A549 (cell line): ENCODE measurements at regions not wholly inside any gene's neighbourhood (a gene's known extent, or its start where the extent isn't known, plus 50 kb on each side); places are given as distances from the start of the nearest gene placed in this dataset.

Experiments
- ATAC-seq, 2 experiments: fragments of 200-7000 bp in 1 of 2; fragments of >200 bp in 1 of 2; cut with Nextera tagmentation in 1 of 2; cut with Tn5 transposase in 1 of 2; 3 replicates each; pipeline versions ENCODE4 v1.8.0 to v1.9.1; 2018 to 2020; ENCODE audit warnings: mild to moderate bottlenecking in 1 of 2, moderate library complexity in 1 of 2
- CTCF ChIA-PET: fragments of 300-600 bp; sonication (Branson Sonifier 250); formaldehyde crosslinking; extraction: SDS; loops from one replicate; lab custom pipeline; 2021; ENCODE audit warnings: antibody characterized with exemption, inconsistent platforms; lab: Yijun Ruan, JAX
- POLR2A ChIA-PET: fragments of 350-600 bp; formaldehyde crosslinking; extraction: SDS; loops from one replicate; lab custom pipeline; 2021; ENCODE audit warnings: antibody characterized with exemption, inconsistent platforms; lab: Yijun Ruan, JAX
- DNase-seq, 2 experiments: peaks; one replicate each; pipeline versions ENCODE4 v3.0.0 to v3.0.0-alpha.2; 2011 to 2016; ENCODE audit warnings: low read depth in 1 of 2, low spot score in 1 of 2
- FAIRE-seq: peaks from 2 replicates; lab custom pipeline; 2011; peaks lifted over from hg19 to GRCh38; lab: Jason Lieb, UNC
- H3K27ac ChIP-seq, 2 experiments: fragments of >200 bp; sonication (Bioruptor Twin); formaldehyde crosslinking; 3 replicates each; pipeline ENCODE4 v1.5.1; 2016 to 2017
- H3K4me1 ChIP-seq: fragments of >200 bp; sonication (Bioruptor Twin); formaldehyde crosslinking; 3 replicates; pipeline ENCODE4 v1.6.1; 2016
- H3K4me2 ChIP-seq: fragments of >200 bp; sonication (Bioruptor Twin); formaldehyde crosslinking; 3 replicates; pipeline ENCODE4 v1.6.1; 2016
- H3K4me3 ChIP-seq: fragments of >200 bp; sonication (Bioruptor Twin); formaldehyde crosslinking; 3 replicates; pipeline ENCODE4 v1.5.1; 2016
- H3K9me3 ChIP-seq: fragments of >200 bp; sonication (Bioruptor Twin); formaldehyde crosslinking; 3 replicates; pipeline ENCODE4 v1.6.1; 2016
- BHLHE40 ChIP-seq: IDR thresholded peaks from 2 replicates; pipeline ENCODE4 v1.6.1; 2012; ENCODE audit warnings: low read depth, low read length, inconsistent platforms
- CBX8 ChIP-seq: fragments of 200-600 bp; sonication (generic); IDR thresholded peaks from 2 replicates; pipeline ENCODE4 v1.6.1; 2016
- CHD4 ChIP-seq: fragments of 200-600 bp; sonication (generic); IDR thresholded peaks from 2 replicates; pipeline ENCODE4 v1.6.1; 2016; ENCODE audit warnings: antibody characterized with exemption, mild to moderate bottlenecking, borderline replicate concordance
- EP300 ChIP-seq, 2 experiments: fragments of >200 bp; sonication (Bioruptor Twin); formaldehyde crosslinking; IDR thresholded peaks; 2 replicates in 1 of 2; 3 replicates in 1 of 2; pipeline ENCODE4 v1.6.1; 2016 to 2017
- ESRRA ChIP-seq: fragments of 150-350 bp; IDR thresholded peaks from 2 replicates; pipeline ENCODE4 v1.6.1; 2014; ENCODE audit warnings: mild to moderate bottlenecking, low read length, borderline replicate concordance
- FOSL2 ChIP-seq, 2 experiments: fragments of 450-650 bp in 1 of 2; fragments of >200 bp in 1 of 2; sonication (Bioruptor Twin) in 1 of 2; formaldehyde crosslinking; IDR thresholded peaks; 2 replicates each; pipeline versions ENCODE4 v1.5.0 to v1.6.1; 2016 to 2020; ENCODE audit warnings: mild to moderate bottlenecking in 1 of 2, moderate library complexity in 1 of 2
- FOXS1 ChIP-seq: fragments of 250-450 bp; sonication (Bioruptor Pico); IDR thresholded peaks from 2 replicates; pipeline ENCODE4 v1.5.0; 2020; ENCODE audit warnings: mild to moderate bottlenecking, moderate library complexity
- GATA3 ChIP-seq: IDR thresholded peaks from 2 replicates; pipeline ENCODE4 v1.6.1; 2012; ENCODE audit warnings: borderline replicate concordance
- HDAC2 ChIP-seq: fragments of 200-600 bp; sonication (generic); IDR thresholded peaks from 2 replicates; pipeline ENCODE4 v1.6.1; 2016
- HEYL ChIP-seq: fragments of 250-450 bp; sonication (Bioruptor Pico); IDR thresholded peaks from 2 replicates; pipeline ENCODE4 v1.8.0; 2021; ENCODE audit warnings: mild to moderate bottlenecking, moderate library complexity
- HOXB5 ChIP-seq: fragments of 250-450 bp; sonication (Bioruptor Pico); IDR thresholded peaks from 2 replicates; pipeline ENCODE4 v1.5.0; 2020; ENCODE audit warnings: mild to moderate bottlenecking, moderate library complexity
- JUNB ChIP-seq: fragments of >200 bp; sonication (Bioruptor Twin); formaldehyde crosslinking; IDR thresholded peaks from 2 replicates; pipeline ENCODE4 v1.6.1; 2016
- MAX ChIP-seq: IDR thresholded peaks from 2 replicates; pipeline ENCODE4 v1.6.1; 2012
- MAZ ChIP-seq: fragments of 150-350 bp; IDR thresholded peaks from 2 replicates; pipeline ENCODE4 v1.6.1; 2014; ENCODE audit warnings: antibody characterized with exemption, low read depth, low read length, borderline replicate concordance
- PHF8 ChIP-seq: fragments of 200-600 bp; sonication (generic); IDR thresholded peaks from 2 replicates; pipeline ENCODE4 v1.6.1; 2016; ENCODE audit warnings: low read depth, mild to moderate bottlenecking, antibody characterized with exemption, moderate library complexity, borderline replicate concordance
- POLR2A ChIP-seq: IDR thresholded peaks from 2 replicates; pipeline ENCODE4 v1.6.1; 2012; ENCODE audit warnings: mild to moderate bottlenecking, low read length
- POLR2AphosphoS2 ChIP-seq: conservative IDR thresholded peaks from 2 replicates; pipeline ENCODE4 v1.6.1; 2012; ENCODE audit warnings: low read length, improper control_type of control experiment, inconsistent platforms
- RARB ChIP-seq: fragments of 250-450 bp; sonication (Bioruptor Pico); IDR thresholded peaks from 2 replicates; pipeline ENCODE4 v1.8.0; 2021; ENCODE audit warnings: mild to moderate bottlenecking, moderate library complexity
- RCOR1 ChIP-seq: fragments of 150-350 bp; IDR thresholded peaks from 2 replicates; pipeline ENCODE4 v1.6.1; 2014; ENCODE audit warnings: antibody characterized with exemption, low read length, low read depth
- RFX5 ChIP-seq: fragments of 450-650 bp; IDR thresholded peaks from 2 replicates; pipeline ENCODE4 v1.7.1; 2014; ENCODE audit warnings: antibody characterized with exemption, mild to moderate bottlenecking, moderate library complexity
- TFCP2L1 ChIP-seq: fragments of 250-450 bp; sonication (Bioruptor Pico); IDR thresholded peaks from 2 replicates; pipeline ENCODE4 v1.5.0; 2021; ENCODE audit warnings: mild to moderate bottlenecking
- USF2 ChIP-seq: fragments of 450-650 bp; IDR thresholded peaks from 2 replicates; pipeline ENCODE4 v1.6.1; 2014; ENCODE audit warnings: antibody characterized with exemption
- ZC3H11A ChIP-seq: fragments of 450-650 bp; IDR thresholded peaks from 2 replicates; pipeline ENCODE4 v1.6.1; 2014; ENCODE audit warnings: antibody characterized with exemption, mild to moderate bottlenecking
- ZNF302 ChIP-seq: fragments of 250-450 bp; sonication (Bioruptor Pico); IDR thresholded peaks from 2 replicates; pipeline ENCODE4 v1.9.0; 2021; ENCODE audit warnings: inconsistent platforms, mild to moderate bottlenecking, moderate library complexity
- WGBS: methylation state at CpG from one replicate; pipeline ENCODE4 v1.1.6; 2017; ENCODE audit errors: missing lambda C conversion rate; 5-methylcytosine and 5-hydroxymethylcytosine counted together
- TF ChIP-seq, protein P1 (sequence below): fragments of 150-350 bp; IDR thresholded peaks from 2 replicates; pipeline ENCODE4 v1.6.1; 2014; ENCODE audit warnings: low read depth, mild to moderate bottlenecking, low read length

DNA sequence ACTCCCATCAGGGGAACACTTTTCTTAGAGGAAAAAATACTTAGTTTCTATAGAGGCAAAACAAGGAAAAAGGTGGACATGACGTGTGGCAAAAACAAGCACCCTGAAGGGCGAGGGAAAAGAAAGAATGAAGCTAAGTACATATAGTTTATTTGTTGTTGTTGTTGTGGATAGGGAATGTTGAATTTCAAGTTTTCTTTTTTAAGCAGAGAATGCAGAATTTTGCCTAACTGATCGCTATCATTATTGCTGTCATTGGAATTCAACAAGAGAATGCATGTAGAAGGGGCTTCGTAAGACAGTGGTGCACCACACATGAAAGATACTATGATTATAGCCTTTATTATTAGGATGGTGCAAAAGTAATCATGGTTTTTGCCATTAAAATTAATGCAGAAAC, 144.0 kb downstream of the LMO4 start:
- TF ChIP-seq EP300 (IDR thresholded peaks at IDR 0.05) = no peak
- TF ChIP-seq JUNB = no peak
- no peak for TF ChIP-seq MAX
- no peak for TF ChIP-seq ESRRA
- no peak for TF ChIP-seq RCOR1
- no peak for TF ChIP-seq MAZ
- no peak for TF ChIP-seq CHD4
- TF ChIP-seq USF2 = no peak
- TF ChIP-seq TFCP2L1 = no peak
- no peak for TF ChIP-seq HDAC2
- TF ChIP-seq POLR2A = no peak
- no peak for TF ChIP-seq HEYL (CRISPR knock-in tag)
- TF ChIP-seq CBX8 = no peak
- no peak for TF ChIP-seq RARB (CRISPR knock-in tag)
- TF ChIP-seq FOSL2 (IDR thresholded peaks at IDR 0.05) = no peak
- TF ChIP-seq FOSL2 (CRISPR knock-in tag; IDR thresholded peaks at IDR 0.05) = no peak
- TF ChIP-seq, all 56 proteins: peak for 0
- CTCF ChIA-PET = no interaction called here
- POLR2A ChIA-PET = no interaction called here
- Histone ChIP-seq H3K27ac (no peak overlapping the region), H3K4me3 (no peak overlapping the region), H3K4me1 (no peaks in the 10 kb centered on the region), H3K4me2 (no peak overlapping the region), H3K9me3 (no peaks in the 10 kb centered on the region)
- FAIRE-seq (no peak), ATAC-seq (no peak), DNase-seq (no peak)
- 82% methylated on average over 4 of the region's 4 CpGs for whole genome bisulfite sequencing

GRCh38 chr1:87473203-87473661, 144.6 kb downstream of the LMO4 start:
- ATAC-seq = no peak

GRCh38 chr1:87474098-87474497, 145.4 kb downstream of the LMO4 start:
- no peak for FAIRE-seq
- H3K27ac ChIP-seq = no peak overlapping the region
- POLR2A ChIA-PET = no interaction called here
- no peak for ATAC-seq
- 70% methylated on average over 5 of the region's 5 CpGs for WGBS
- CTCF ChIA-PET = no interaction called here
- TF ChIP-seq EP300 (IDR thresholded peaks at IDR 0.05) = no peak
- TF ChIP-seq RFX5 = no peak
- no peak for TF ChIP-seq ZNF302
- TF ChIP-seq HOXB5 (CRISPR knock-in tag) = no peak
- no peak for TF ChIP-seq RARB (CRISPR knock-in tag)
- no peak for TF ChIP-seq MAX
- no peak for TF ChIP-seq ZC3H11A
- TF ChIP-seq FOXS1 (CRISPR knock-in tag) = no peak
- TF ChIP-seq, all 56 proteins: peak for 0
- DNase-seq = no peak
- no peak overlapping the region for H3K4me3 ChIP-seq
- H3K9me3 ChIP-seq = no peaks in the 10 kb centered on the region
- H3K4me2 ChIP-seq = no peak overlapping the region
- no peaks in the 10 kb centered on the region for H3K4me1 ChIP-seq

More at GRCh38 chr1:87473203-87473661, 144.6 kb downstream of the LMO4 start:
- ChIA-PET CTCF (no interaction called here), POLR2A (no interaction called here)
- Histone ChIP-seq H3K27ac (no peak overlapping the region), H3K4me1 (no peaks in the 10 kb centered on the region), H3K9me3 (no peaks in the 10 kb centered on the region), H3K4me3 (no peak overlapping the region), H3K4me2 (no peak overlapping the region)
- DNase-seq (no peak), FAIRE-seq (no peak)
- 57% methylated on average over 2 of the region's 2 CpGs for WGBS
- TF ChIP-seq BHLHE40 (no peak), POLR2AphosphoS2 (no peak), PHF8 (no peak), ZC3H11A (no peak), GATA3 (peak; percentile 57; the same call in 1 of the 2 replicates), CBX8 (no peak), HOXB5 (CRISPR knock-in tag) (no peak)
- TF ChIP-seq, protein P1, sequence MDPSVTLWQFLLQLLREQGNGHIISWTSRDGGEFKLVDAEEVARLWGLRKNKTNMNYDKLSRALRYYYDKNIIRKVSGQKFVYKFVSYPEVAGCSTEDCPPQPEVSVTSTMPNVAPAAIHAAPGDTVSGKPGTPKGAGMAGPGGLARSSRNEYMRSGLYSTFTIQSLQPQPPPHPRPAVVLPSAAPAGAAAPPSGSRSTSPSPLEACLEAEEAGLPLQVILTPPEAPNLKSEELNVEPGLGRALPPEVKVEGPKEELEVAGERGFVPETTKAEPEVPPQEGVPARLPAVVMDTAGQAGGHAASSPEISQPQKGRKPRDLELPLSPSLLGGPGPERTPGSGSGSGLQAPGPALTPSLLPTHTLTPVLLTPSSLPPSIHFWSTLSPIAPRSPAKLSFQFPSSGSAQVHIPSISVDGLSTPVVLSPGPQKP = no peak
